K562 (cell line): ENCODE measurements at regions not wholly inside any gene's neighbourhood (a gene's known extent, or its start where the extent isn't known, plus 50 kb on each side); places are given as distances from the start of the nearest gene placed in this dataset.
"Not testable (repeated sequence)": the region's sequence is repeated elsewhere in the genome, so short reads cannot be mapped to it uniquely, and the experiment has no call there.

Source experiments
- ATAC-seq: fragments of 200-7000 bp; cut with Tn5 transposase; 3 replicates; pipeline ENCODE4 v1.9.1; 2020; ENCODE audit warnings: moderate library complexity
- BruUV-seq: library from RNA; stranded (reverse); fragments of 400-500 nt; replicated peaks from 2 replicates; lab custom pipeline; 2021; lab: Mats Ljungman, UMichigan
- CTCF ChIA-PET: fragments of 300-600 bp; formaldehyde crosslinking; extraction: SDS; loops from one replicate; lab custom pipeline; 2021; ENCODE audit warnings: low intra/inter-chr PET ratio; lab: Yijun Ruan, JAX
- POLR2A ChIA-PET: fragments of 300-600, 350-650 bp; sonication (Branson Sonifier 250); formaldehyde crosslinking; extraction: SDS; loops from one replicate; lab custom pipeline; 2021; ENCODE audit warnings: antibody characterized with exemption, inconsistent platforms; lab: Yijun Ruan, JAX
- DNase-seq, 4 experiments: peaks; one replicate each; pipeline versions ENCODE4 v3.0.0 to v3.0.0-alpha.2; 2011 to 2018; ENCODE audit warnings: low spot score in 3 of 4, mixed read lengths in 3 of 4; ENCODE audit errors: extremely low read depth in 1 of 4
- FAIRE-seq: peaks from 2 replicates; lab custom pipeline; 2011; peaks lifted over from hg19 to GRCh38; lab: Jason Lieb, UNC
- H2AFZ ChIP-seq: 2 replicates; pipeline ENCODE4 v1.6.0; 2011; ENCODE audit warnings: low read depth, low read length, control low read depth, inconsistent platforms
- H3K27ac ChIP-seq: fragments of 200-600 bp; 3 replicates; pipeline ENCODE4 v1.8.0; 2011; ENCODE audit warnings: low read depth, mild to moderate bottlenecking, control low read depth, inconsistent platforms, low read length, moderate library complexity, mixed read lengths; ENCODE audit errors: extremely low read depth
- H3K27me3 ChIP-seq, 2 experiments: fragments of 300-600 bp in 1 of 2; 2 replicates in 1 of 2; 3 replicates in 1 of 2; pipeline versions ENCODE4 v1.6.0 to v1.8.0; 2011; ENCODE audit warnings: inconsistent platforms in 2 of 2, low read length in 2 of 2, mild to moderate bottlenecking in 1 of 2, mixed read lengths in 1 of 2, moderate library complexity in 1 of 2; ENCODE audit not compliant: control insufficient read depth in 2 of 2, insufficient read depth in 2 of 2
- H3K36me3 ChIP-seq: fragments of 300-600 bp; 3 replicates; pipeline ENCODE4 v1.8.0; 2011; ENCODE audit warnings: mild to moderate bottlenecking, low read length, inconsistent platforms; ENCODE audit not compliant: control insufficient read depth, insufficient read depth
- H3K4me1 ChIP-seq, 2 experiments: fragments of 200-600 bp in 1 of 2; replicated peaks in 1 of 2; 2 replicates in 1 of 2; 3 replicates in 1 of 2; pipeline versions ENCODE4 v1.5.1 to v1.8.0; 2011; ENCODE audit warnings: inconsistent platforms in 2 of 2, low read length in 2 of 2, mild to moderate bottlenecking in 1 of 2, mixed read lengths in 1 of 2, moderate library complexity in 1 of 2; ENCODE audit not compliant: control insufficient read depth in 2 of 2, insufficient read depth in 2 of 2
- H3K4me2 ChIP-seq: 2 replicates; pipeline ENCODE4 v1.6.1; 2011; ENCODE audit warnings: low read length, control low read depth, inconsistent platforms, mixed read lengths; ENCODE audit not compliant: insufficient read depth
- H3K4me3 ChIP-seq: fragments of 200-600 bp; sonication (generic), shearing (Covaris generic); 2 replicates; pipeline ENCODE4 v1.5.1; 2016; ENCODE audit warnings: control low read depth, inconsistent platforms
- H3K79me2 ChIP-seq: fragments of 200-600 bp; 3 replicates; pipeline ENCODE4 v1.8.0; 2011; ENCODE audit warnings: low read length, inconsistent platforms; ENCODE audit not compliant: control insufficient read depth, insufficient read depth
- H3K9ac ChIP-seq, 2 experiments: 2 replicates each; pipeline versions ENCODE4 v1.6.0 to v1.6.1; 2011; ENCODE audit warnings: low read depth in 2 of 2, low read length in 2 of 2, control low read depth in 1 of 2, inconsistent platforms in 1 of 2, mild to moderate bottlenecking in 1 of 2, mixed read lengths in 1 of 2; ENCODE audit not compliant: insufficient read depth in 1 of 2
- H3K9me1 ChIP-seq: one replicate; pipeline ENCODE4 v1.6.0; 2011; ENCODE audit warnings: inconsistent platforms, mild to moderate bottlenecking, low read length, moderate library complexity; ENCODE audit not compliant: control insufficient read depth, insufficient read depth
- H3K9me3 ChIP-seq: replicated peaks from 2 replicates; pipeline ENCODE4 v1.5.1; 2011; ENCODE audit warnings: low read depth, low read length, inconsistent platforms; ENCODE audit not compliant: control insufficient read depth, insufficient read depth
- H4K20me1 ChIP-seq: replicated peaks from 2 replicates; pipeline ENCODE4 v1.6.1; 2011; ENCODE audit warnings: low read length, inconsistent platforms, mixed read lengths; ENCODE audit not compliant: control insufficient read depth, insufficient read depth
- CBX3 ChIP-seq, 2 experiments: IDR thresholded peaks; 1 replicate in 1 of 2; 2 replicates in 1 of 2; pipeline ENCODE4 v1.6.1; 2012; ENCODE audit warnings: inconsistent platforms in 2 of 2, low read length in 2 of 2, borderline replicate concordance in 1 of 2, control low read depth in 1 of 2
- CBX5 ChIP-seq: IDR thresholded peaks from 2 replicates; pipeline ENCODE4 v1.6.1; 2014; ENCODE audit warnings: low read depth, borderline replicate concordance
- NFYB ChIP-seq: IDR thresholded peaks from 2 replicates; pipeline ENCODE4 v1.6.1; 2011; ENCODE audit warnings: mild to moderate bottlenecking, moderate library complexity; ENCODE audit not compliant: insufficient read length; ENCODE audit errors: extremely low read depth
- WGBS: fragments of 100-300 bp; shearing (Covaris generic); methylation state at CpG from one replicate; pipeline ENCODE4 v1.1.6; 2016; ENCODE audit warnings: low coverage, mixed read lengths; ENCODE audit not compliant: insufficient coverage; ENCODE audit errors: missing lambda C conversion rate; 5-methylcytosine and 5-hydroxymethylcytosine counted together
- in situ Hi-C: fragments of 300-500 bp; cut with MboI; formaldehyde crosslinking; loops from 4 replicates; pipeline ENCODE4 v1.15.0; 2018; ENCODE audit warnings: inconsistent platforms, mixed read lengths
- intact Hi-C: fragments of 100-400 bp; cut with micrococcal nuclease; formaldehyde crosslinking; loops from 2 replicates; pipeline ENCODE4 v1.14.2; 2022

DNA sequence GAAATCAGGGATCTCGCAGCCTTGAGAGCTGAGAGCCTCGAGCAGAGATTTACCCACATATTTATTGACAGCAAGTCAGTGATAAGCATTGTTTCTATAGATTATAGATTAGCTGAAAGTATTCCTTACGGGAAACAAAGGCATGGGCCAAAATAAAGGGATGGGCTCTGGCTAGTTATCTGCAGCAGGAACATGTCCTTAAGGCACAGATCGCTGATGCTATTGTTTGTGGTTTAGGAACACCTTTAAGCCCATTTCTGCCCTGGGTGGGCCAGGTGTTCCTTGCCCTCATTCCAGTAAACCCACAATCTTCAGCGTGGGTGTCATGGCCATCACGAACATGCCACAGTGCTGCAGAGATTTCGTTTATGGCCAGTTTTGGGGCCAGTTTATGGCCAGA is 56.1 kb upstream of the CLDN24 start:
- peak in 1 of 2 experiments; percentile 40; a peak in 1 of 3 replicates for TF ChIP-seq CBX3 (IDR thresholded peaks at IDR 0.05; ENCODE audit: borderline replicate concordance in 1 of 2, low read length in 2 of 2)
- TF ChIP-seq CBX5: peak; percentile 70; the same call in 1 of the 2 replicates
- TF ChIP-seq, all 486 proteins: peak for 2; not testable (repeated sequence) for 484
- H3K9ac ChIP-seq, intact Hi-C loops, DNase-seq, H3K36me3 ChIP-seq, CTCF ChIA-PET, H3K4me2 ChIP-seq, H3K4me3 ChIP-seq, BruUV-seq, in situ Hi-C loops, H3K9me3 ChIP-seq, H3K79me2 ChIP-seq, H3K9me1 ChIP-seq, H3K27ac ChIP-seq, ATAC-seq, H2AFZ ChIP-seq, H3K27me3 ChIP-seq, H3K4me1 ChIP-seq, H4K20me1 ChIP-seq, FAIRE-seq: not testable (repeated sequence)
- POLR2A ChIA-PET: interaction anchor here (0.6 kb wide), 1 partner anchor 9 kb away, joined by 3 read pairs; no protein-coding TSS in a partner anchor
- WGBS: 25% methylated on average over 5 of the region's 7 CpGs

DNA sequence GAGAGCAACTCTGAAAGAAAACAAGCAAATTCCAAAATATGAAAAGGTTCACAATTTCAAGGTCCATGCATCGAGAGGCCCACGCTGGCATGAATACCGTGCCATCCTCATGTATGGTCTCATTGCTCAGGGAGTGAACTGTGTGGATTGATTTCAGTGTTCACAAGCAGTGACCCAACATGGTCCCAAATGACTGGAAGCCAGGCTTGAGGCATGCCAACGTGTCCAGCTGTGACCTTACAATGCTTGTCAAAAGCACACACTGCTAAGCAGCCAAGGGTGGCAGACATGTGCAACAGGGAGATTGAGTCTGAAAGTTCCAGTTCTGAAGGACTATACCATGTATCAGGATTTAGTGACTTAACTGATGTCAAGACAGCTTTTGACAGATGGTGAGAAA is 58.7 kb upstream of the CLDN24 start:
- in situ Hi-C loops (no loop called here), intact Hi-C loops (no loop called here)
- no peaks in the 10 kb centered on the region for H3K4me1 ChIP-seq
- H3K36me3 ChIP-seq: no peaks in the 10 kb centered on the region
- no peaks in the 10 kb centered on the region for H3K79me2 ChIP-seq
- POLR2A ChIA-PET: interaction anchor here (0.6 kb wide), 1 partner anchor 436 kb away, joined by 3 read pairs; no protein-coding TSS in a partner anchor
- H3K4me3 ChIP-seq: no peak overlapping the region
- TF ChIP-seq NFYB: no peak
- WGBS: 2% methylated on average over 4 of the region's 4 CpGs
- 0 out of 2 replicates have a peak overlapping the region, but pooled peaks have one; percentile 63 for H2AFZ ChIP-seq
- DNase-seq: no peak
- H3K9me1 ChIP-seq: no peaks in the 10 kb centered on the region
- CTCF ChIA-PET: no interaction called here
- H3K4me2 ChIP-seq: no peak overlapping the region
- no peak overlapping the region for H3K9ac ChIP-seq
- H4K20me1 ChIP-seq: no peaks in the 10 kb centered on the region
- ATAC-seq: no peak
- peaks cover 6% of the 10 kb centered on the region for H3K9me3 ChIP-seq
- no peak for FAIRE-seq
- no TSS peak for BruUV-seq
- H3K27ac ChIP-seq: no peak overlapping the region
- no peaks in the 10 kb centered on the region for H3K27me3 ChIP-seq
